ENCODE measurements at regions not wholly inside any gene's neighbourhood (a gene's known extent, or its start where the extent isn't known, plus 50 kb on each side); places are given as distances from the start of the nearest gene placed in this dataset.

DNA sequence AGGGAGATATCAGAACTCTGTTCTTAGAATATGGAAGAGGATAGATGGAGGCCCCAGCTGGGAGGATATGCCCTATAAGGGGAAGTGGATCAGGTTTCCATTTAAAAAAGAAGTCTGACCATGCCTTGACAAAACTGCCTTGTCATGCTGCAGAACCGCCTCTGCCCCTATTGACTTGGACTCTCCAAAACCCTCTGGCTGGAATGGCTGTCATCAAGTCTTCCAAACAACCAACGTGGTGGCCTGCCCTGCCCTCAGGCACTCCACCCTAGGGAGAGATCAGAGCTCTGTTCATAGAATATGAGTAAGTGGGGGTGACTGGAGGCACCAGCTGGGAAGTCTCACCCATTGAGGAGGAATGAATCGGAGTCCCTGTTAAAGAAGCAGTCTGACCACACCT lies 114.9 kb downstream of the VSIG4 start:
- H3F3A ChIP-seq (ENCODE audit: control insufficient read depth, insufficient read depth): no peaks in the 10 kb centered on the region
- no peak for TF ChIP-seq EZH2phosphoT487 (IDR thresholded peaks at IDR 0.05; ENCODE audit: borderline replicate concordance, low read length)
- no peak for TF ChIP-seq CTCF (IDR thresholded peaks at IDR 0.05; ENCODE audit: low read depth, low read length, poor library complexity, severe bottlenecking)
- no peak overlapping the region for H3K4me3 ChIP-seq (ENCODE audit: low read length)
- no peaks in the 10 kb centered on the region for H3K79me2 ChIP-seq (ENCODE audit: control insufficient read depth, low read length)
- H3K4me1 ChIP-seq (ENCODE audit: control insufficient read depth, low read length): peaks cover 13% of the 10 kb centered on the region
- H3K27ac ChIP-seq (ENCODE audit: low read depth, low read length): no peak overlapping the region
- no peaks in the 10 kb centered on the region for H3K9me2 ChIP-seq (replicated peaks; ENCODE audit: control insufficient read depth, low read length)
- no peak overlapping the region for H3K4me2 ChIP-seq (ENCODE audit: low read length)
- no peaks in the 10 kb centered on the region for H3K9me3 ChIP-seq (ENCODE audit: control insufficient read depth, insufficient read depth, low read length)
- no peaks in the 10 kb centered on the region for H3K36me3 ChIP-seq (ENCODE audit: control insufficient read depth, low read length)
- H3K27me3 ChIP-seq (ENCODE audit: control insufficient read depth, low read length): no peaks in the 10 kb centered on the region
- no peaks in the 10 kb centered on the region for H4K20me1 ChIP-seq (ENCODE audit: control insufficient read depth, insufficient read depth, low read depth, low read length)

DNA sequence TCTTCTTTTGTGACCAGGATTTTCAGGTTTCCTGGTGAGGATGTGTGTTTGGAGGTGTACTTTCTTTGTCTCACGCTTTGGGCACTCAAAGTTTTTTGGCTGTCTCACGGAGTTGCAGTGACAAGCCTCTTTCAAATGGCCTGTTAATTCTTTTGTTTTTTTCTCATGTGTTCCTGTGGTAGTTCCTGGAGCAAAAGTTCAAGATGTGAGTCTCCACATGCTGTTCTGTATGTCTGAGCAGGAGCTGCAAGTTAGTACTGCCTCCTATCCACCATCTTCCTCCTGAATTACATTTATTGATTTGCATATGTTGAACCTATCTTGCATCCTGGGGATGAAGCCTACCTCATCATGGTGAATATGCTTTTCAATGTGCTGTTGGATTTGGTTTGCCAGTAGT lies 118.5 kb downstream of the VSIG4 start:
- TF ChIP-seq CTCF (IDR thresholded peaks at IDR 0.05; ENCODE audit: low read depth, low read length, poor library complexity, severe bottlenecking) (no peak), EZH2phosphoT487 (IDR thresholded peaks at IDR 0.05; ENCODE audit: borderline replicate concordance, low read length) (no peak)
- Histone ChIP-seq H3K4me2 (ENCODE audit: low read length) (no peak overlapping the region), H3K79me2 (ENCODE audit: control insufficient read depth, low read length) (no peaks in the 10 kb centered on the region), H4K20me1 (ENCODE audit: control insufficient read depth, insufficient read depth, low read depth, low read length) (no peaks in the 10 kb centered on the region), H3K27me3 (ENCODE audit: control insufficient read depth, low read length) (no peaks in the 10 kb centered on the region), H3K9me3 (ENCODE audit: control insufficient read depth, insufficient read depth, low read length) (no peaks in the 10 kb centered on the region), H3K9me2 (replicated peaks; ENCODE audit: control insufficient read depth, low read length) (no peaks in the 10 kb centered on the region), H3K4me3 (ENCODE audit: low read length) (no peak overlapping the region), H3K27ac (ENCODE audit: low read depth, low read length) (no peak overlapping the region), H3F3A (ENCODE audit: control insufficient read depth, insufficient read depth) (no peaks in the 10 kb centered on the region), H3K4me1 (ENCODE audit: control insufficient read depth, low read length) (peaks cover 7% of the 10 kb centered on the region), H3K36me3 (ENCODE audit: control insufficient read depth, low read length) (no peaks in the 10 kb centered on the region)

GRCh38 chrX:65920620-65921019 lies 119.3 kb downstream of the VSIG4 start:
- H3K4me1 ChIP-seq (ENCODE audit: control insufficient read depth, low read length): no peaks in the 10 kb centered on the region
- no peaks in the 10 kb centered on the region for H3K27me3 ChIP-seq (ENCODE audit: control insufficient read depth, low read length)
- H3K79me2 ChIP-seq (ENCODE audit: control insufficient read depth, low read length): no peaks in the 10 kb centered on the region
- TF ChIP-seq CTCF (IDR thresholded peaks at IDR 0.05; ENCODE audit: low read depth, low read length, poor library complexity, severe bottlenecking): no peak
- no peak for TF ChIP-seq EZH2phosphoT487 (IDR thresholded peaks at IDR 0.05; ENCODE audit: borderline replicate concordance, low read length)
- H3K27ac ChIP-seq (ENCODE audit: low read depth, low read length): no peak overlapping the region
- no peaks in the 10 kb centered on the region for H3K36me3 ChIP-seq (ENCODE audit: control insufficient read depth, low read length)
- no peaks in the 10 kb centered on the region for H3F3A ChIP-seq (ENCODE audit: control insufficient read depth, insufficient read depth)
- no peak overlapping the region for H3K4me2 ChIP-seq (ENCODE audit: low read length)
- H4K20me1 ChIP-seq (ENCODE audit: control insufficient read depth, insufficient read depth, low read depth, low read length): no peaks in the 10 kb centered on the region
- H3K9me2 ChIP-seq (replicated peaks; ENCODE audit: control insufficient read depth, low read length): no peaks in the 10 kb centered on the region
- no peaks in the 10 kb centered on the region for H3K9me3 ChIP-seq (ENCODE audit: control insufficient read depth, insufficient read depth, low read length)
- no peak overlapping the region for H3K4me3 ChIP-seq (ENCODE audit: low read length)

GRCh38 chrX:65910899-65911298 lies 129.0 kb downstream of the VSIG4 start:
- H3K36me3 ChIP-seq (ENCODE audit: control insufficient read depth, low read length): no peaks in the 10 kb centered on the region
- no peaks in the 10 kb centered on the region for H3F3A ChIP-seq (ENCODE audit: control insufficient read depth, insufficient read depth)
- no peak overlapping the region for H3K4me3 ChIP-seq (ENCODE audit: low read length)
- H4K20me1 ChIP-seq (ENCODE audit: control insufficient read depth, insufficient read depth, low read depth, low read length): no peaks in the 10 kb centered on the region
- H3K79me2 ChIP-seq (ENCODE audit: control insufficient read depth, low read length): no peaks in the 10 kb centered on the region
- H3K9me3 ChIP-seq (ENCODE audit: control insufficient read depth, insufficient read depth, low read length): no peaks in the 10 kb centered on the region
- no peak overlapping the region for H3K27ac ChIP-seq (ENCODE audit: low read depth, low read length)
- TF ChIP-seq EZH2phosphoT487 (IDR thresholded peaks at IDR 0.05; ENCODE audit: borderline replicate concordance, low read length): no peak
- TF ChIP-seq CTCF (IDR thresholded peaks at IDR 0.05; ENCODE audit: low read depth, low read length, poor library complexity, severe bottlenecking): no peak
- H3K9me2 ChIP-seq (replicated peaks; ENCODE audit: control insufficient read depth, low read length): no peaks in the 10 kb centered on the region
- no peaks in the 10 kb centered on the region for H3K4me1 ChIP-seq (ENCODE audit: control insufficient read depth, low read length)
- H3K27me3 ChIP-seq (ENCODE audit: control insufficient read depth, low read length): no peaks in the 10 kb centered on the region
- no peak overlapping the region for H3K4me2 ChIP-seq (ENCODE audit: low read length)
